ENCODE measurements at regions not wholly inside any gene's neighbourhood (a gene's known extent, or its start where the extent isn't known, plus 50 kb on each side); places are given as distances from the start of the nearest gene placed in this dataset.

DNA sequence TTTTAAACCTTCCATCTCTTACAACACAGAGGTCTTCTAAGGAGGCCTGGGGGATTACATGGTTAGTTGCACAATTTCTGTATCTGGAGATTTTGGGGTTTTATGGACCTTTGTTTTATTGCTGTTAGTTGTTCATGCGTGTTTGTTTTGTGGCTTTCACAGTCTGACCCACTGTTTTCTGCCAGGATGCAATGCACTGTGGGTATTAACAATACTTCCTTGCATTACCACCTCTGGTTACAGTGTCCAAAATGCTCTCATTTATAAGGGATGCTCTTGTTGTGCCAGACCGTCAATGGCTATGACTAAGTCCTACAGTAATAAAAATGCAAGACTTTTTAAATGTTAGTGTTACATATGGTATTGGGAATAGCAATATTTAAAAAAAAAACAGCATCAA lies 730.2 kb downstream of the KCTD8 start:
- TF ChIP-seq SIN3A (IDR thresholded peaks at IDR 0.05; ENCODE audit: borderline replicate concordance, insufficient read depth, low read length) (no peak), POLR2AphosphoS5 (IDR thresholded peaks at IDR 0.05; ENCODE audit: low read depth, low read length) (no peak), TAF1 (IDR thresholded peaks at IDR 0.05; ENCODE audit: borderline replicate concordance, insufficient read depth, low read length) (no peak), FOXP2 (optimal IDR thresholded peaks at IDR 0.05; ENCODE audit: borderline replicate concordance, extremely low read depth, extremely low read length, insufficient read depth) (no peak)
